IMR-90 (cell line): ENCODE measurements at regions not wholly inside any gene's neighbourhood (a gene's known extent, or its start where the extent isn't known, plus 50 kb on each side); places are given as distances from the start of the nearest gene placed in this dataset.

ENCODE experiments used
- CTCF ChIP-seq: conservative IDR thresholded peaks from 2 replicates; pipeline ENCODE4 v1.5.1; 2012; ENCODE audit warnings: mild to moderate bottlenecking, low read depth, low read length, improper control_type of control experiment
- ELK1 ChIP-seq: fragments of 150-350 bp; IDR thresholded peaks from 2 replicates; pipeline ENCODE4 v1.6.1; 2016; ENCODE audit warnings: low read depth, mild to moderate bottlenecking, low read length, moderate library complexity, borderline replicate concordance
- MAZ ChIP-seq: IDR thresholded peaks from 2 replicates; pipeline ENCODE4 v1.6.1; 2012; ENCODE audit warnings: low read depth, mild to moderate bottlenecking, low read length, improper control_type of control experiment, moderate library complexity, borderline replicate concordance
- MXI1 ChIP-seq: IDR thresholded peaks from 2 replicates; pipeline ENCODE4 v1.6.1; 2012; ENCODE audit warnings: low read depth, mild to moderate bottlenecking, low read length, moderate library complexity, borderline replicate concordance
- POLR2A ChIP-seq: IDR thresholded peaks from 2 replicates; pipeline ENCODE4 v1.6.1; 2012; ENCODE audit warnings: mild to moderate bottlenecking, low read depth, low read length
- SMC3 ChIP-seq: fragments of 150-350 bp; IDR thresholded peaks from 2 replicates; pipeline ENCODE4 v1.6.1; 2016; ENCODE audit warnings: low read depth, mild to moderate bottlenecking, antibody characterized with exemption, low read length, moderate library complexity

GRCh38 chr12:105598031-105598430, 267.5 kb downstream of the C12orf75 start:
- TF ChIP-seq MAZ: no peak
- TF ChIP-seq MXI1: no peak
- no peak for TF ChIP-seq POLR2A
- no peak for TF ChIP-seq SMC3
- TF ChIP-seq CTCF: no peak
- TF ChIP-seq ELK1: no peak
